GM12891 (cell line): ENCODE measurements at regions not wholly inside any gene's neighbourhood (a gene's known extent, or its start where the extent isn't known, plus 50 kb on each side); places are given as distances from the start of the nearest gene placed in this dataset.

ENCODE experiments used
- DNase-seq: peaks from one replicate; pipeline ENCODE4 v3.0.0; 2011; ENCODE audit warnings: low spot score; ENCODE audit not compliant: insufficient read length
- FAIRE-seq: peaks from 2 replicates; lab custom pipeline; 2011; peaks lifted over from hg19 to GRCh38; lab: Jason Lieb, UNC
- PAX5 ChIP-seq: IDR thresholded peaks from 2 replicates; pipeline ENCODE4 v1.6.1; 2011; ENCODE audit warnings: low read length, moderate library complexity, mild to moderate bottlenecking; ENCODE audit not compliant: insufficient read depth, severe bottlenecking
- POLR2A ChIP-seq: IDR thresholded peaks from 2 replicates; pipeline ENCODE4 v1.6.1; 2011; ENCODE audit warnings: low read depth, low read length, control low read depth
- POLR2AphosphoS5 ChIP-seq: IDR thresholded peaks from 2 replicates; pipeline ENCODE4 v1.6.1; 2011; ENCODE audit warnings: low read depth, low read length, control low read depth
- POU2F2 ChIP-seq: IDR thresholded peaks from 2 replicates; pipeline ENCODE4 v1.6.1; 2011; ENCODE audit warnings: low read depth, mild to moderate bottlenecking, control low read depth, low read length, moderate library complexity
- SPI1 ChIP-seq: IDR thresholded peaks from 2 replicates; pipeline ENCODE4 v1.6.1; 2011; ENCODE audit warnings: low read depth, low read length, control low read depth
- TAF1 ChIP-seq: IDR thresholded peaks from 2 replicates; pipeline ENCODE4 v1.6.1; 2011; ENCODE audit warnings: low read depth, low read length, control low read depth

GRCh38 chr16:6524501-6524900 is 808.1 kb upstream of the RBFOX1 start:
- FAIRE-seq, result no peak
- DNase-seq, result no peak
- TF ChIP-seq PAX5 (no peak), POU2F2 (no peak), SPI1 (no peak), POLR2A (no peak), POLR2AphosphoS5 (no peak), TAF1 (no peak)

- DNase-seq (no peak), FAIRE-seq (no peak)
- no peak for TF ChIP-seq POLR2A
- no peak for TF ChIP-seq POLR2AphosphoS5
- no peak for TF ChIP-seq POU2F2
- TF ChIP-seq PAX5, result no peak
- TF ChIP-seq TAF1, result no peak
- TF ChIP-seq SPI1, result no peak
Observed at GRCh38 chr16:6517020-6517720, 815.5 kb upstream of the RBFOX1 start.

- no peak for FAIRE-seq
- DNase-seq, result no peak
- TF ChIP-seq TAF1, result no peak
Observed at GRCh38 chr16:6512512-6512911, 820.1 kb upstream of the RBFOX1 start.

DNA sequence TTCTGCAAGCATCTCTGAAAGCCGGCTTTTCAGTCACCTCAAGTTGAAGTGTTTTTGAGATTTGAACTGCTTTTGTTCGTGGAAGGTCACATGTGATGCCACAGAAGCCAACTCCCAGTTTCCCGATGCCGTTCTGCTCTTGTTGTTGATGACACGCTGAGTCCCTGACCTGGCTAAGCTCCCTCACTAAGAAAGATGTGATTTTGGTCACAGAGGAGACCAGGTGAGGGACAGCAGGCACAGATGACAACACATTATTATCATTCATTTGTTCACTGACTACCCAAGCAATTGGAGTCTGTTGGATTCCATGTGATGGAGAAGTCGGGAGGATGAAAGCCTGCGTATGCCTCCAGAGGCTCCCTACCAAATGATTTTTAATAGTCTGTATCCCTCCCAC is 822.4 kb upstream of the RBFOX1 start:
- no peak for DNase-seq
- no peak for FAIRE-seq
- no peak for TF ChIP-seq POLR2A
- TF ChIP-seq PAX5, result no peak

DNA sequence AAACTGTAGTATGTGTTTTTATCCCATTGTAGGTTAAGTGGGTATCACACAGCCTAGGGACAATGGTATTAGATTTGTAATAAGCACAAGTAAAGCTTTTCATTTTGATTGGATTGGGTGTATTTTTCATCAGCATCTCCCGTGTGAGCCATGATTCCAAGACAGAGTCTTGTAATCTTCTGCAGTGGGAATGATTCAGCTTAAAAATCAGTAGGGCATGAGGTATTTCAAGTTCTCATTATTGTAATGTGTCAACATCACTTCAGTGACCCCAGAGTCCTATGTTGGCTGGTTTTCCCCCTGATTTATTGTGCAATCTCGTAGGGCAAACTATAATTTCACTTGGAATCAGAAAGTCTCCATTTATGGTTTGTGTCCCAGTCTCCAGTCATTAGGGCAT is 833.2 kb upstream of the RBFOX1 start:
- TF ChIP-seq TAF1, result no peak
- no peak for TF ChIP-seq POU2F2
- TF ChIP-seq PAX5, result no peak
- no peak for DNase-seq
- FAIRE-seq, result no peak

DNA sequence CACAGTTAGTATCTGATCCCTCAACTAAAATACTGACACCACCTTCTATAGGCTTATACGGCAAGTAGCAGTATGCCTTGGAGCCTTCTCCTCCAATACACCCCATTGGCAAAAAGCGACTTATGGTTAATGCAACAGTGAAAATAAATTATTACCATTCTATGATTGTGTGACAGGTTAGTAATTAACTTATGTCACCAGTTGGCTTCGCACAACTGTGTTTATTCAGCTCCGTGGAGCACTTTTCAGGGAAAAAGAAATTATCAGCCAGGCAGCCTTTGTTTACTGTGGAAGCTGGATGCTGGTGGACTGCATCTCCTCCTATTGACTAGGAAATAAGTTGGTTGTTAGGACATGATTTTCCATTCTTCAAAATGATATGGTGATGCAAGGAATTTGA is 833.8 kb upstream of the RBFOX1 start:
- FAIRE-seq (no peak), DNase-seq (no peak)
- TF ChIP-seq POU2F2, result no peak
- TF ChIP-seq TAF1, result no peak
- TF ChIP-seq POLR2A, result no peak
- TF ChIP-seq POLR2AphosphoS5, result no peak
- no peak for TF ChIP-seq SPI1
- TF ChIP-seq PAX5, result no peak

DNA sequence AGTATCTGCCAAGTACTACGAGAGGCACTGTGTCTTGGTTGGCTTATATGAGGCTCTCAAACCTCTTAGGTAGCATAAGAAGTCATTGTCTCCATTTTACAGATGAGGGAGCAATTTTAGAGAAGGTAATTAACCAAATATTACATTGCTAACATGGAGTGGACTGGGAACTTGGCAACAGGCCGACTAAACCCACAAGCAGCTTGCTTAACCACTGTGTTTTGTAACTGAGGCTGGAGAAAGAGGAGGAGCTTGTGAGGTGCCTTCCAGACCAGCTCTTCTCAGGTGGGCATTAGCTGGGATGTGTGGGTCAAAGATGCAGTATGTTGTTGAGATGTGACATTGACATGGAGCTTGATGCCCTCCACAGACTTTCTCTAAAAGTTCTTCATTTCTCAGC is 835.6 kb upstream of the RBFOX1 start:
- FAIRE-seq, result no peak
- DNase-seq, result no peak
- TF ChIP-seq POLR2A (no peak), POU2F2 (no peak), TAF1 (no peak), SPI1 (no peak), PAX5 (no peak), POLR2AphosphoS5 (no peak)

- DNase-seq (no peak), FAIRE-seq (no peak)
- TF ChIP-seq POU2F2 (no peak), PAX5 (no peak), TAF1 (no peak), SPI1 (no peak), POLR2AphosphoS5 (no peak), POLR2A (no peak)
Observed at GRCh38 chr16:6495486-6496210, 837.0 kb upstream of the RBFOX1 start.

- no peak for FAIRE-seq
- TF ChIP-seq POLR2A (no peak), POLR2AphosphoS5 (no peak), PAX5 (no peak), POU2F2 (no peak), TAF1 (no peak), SPI1 (no peak)
- DNase-seq, result no peak
Observed at GRCh38 chr16:6494716-6495115, 837.9 kb upstream of the RBFOX1 start.

DNA sequence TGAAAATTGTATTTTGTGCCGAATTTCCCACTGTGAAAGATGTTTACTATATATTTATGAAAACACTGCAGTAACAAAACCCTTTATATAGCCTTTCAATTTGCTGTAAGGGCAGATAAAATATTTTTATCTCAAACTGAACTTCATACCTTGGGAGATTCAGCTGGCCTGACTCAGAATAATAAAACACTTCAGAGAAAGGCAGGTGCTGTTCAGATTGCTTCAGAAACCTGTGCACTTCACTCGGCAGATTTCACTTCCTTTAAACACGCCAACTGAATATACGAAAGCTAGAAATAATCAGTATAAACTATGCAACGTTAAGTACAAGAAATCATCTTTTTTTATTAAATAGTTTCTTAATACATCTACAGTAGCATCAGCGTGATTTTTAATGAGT is 839.1 kb upstream of the RBFOX1 start:
- FAIRE-seq, result no peak
- no peak for TF ChIP-seq POLR2AphosphoS5
- no peak for TF ChIP-seq POU2F2
- no peak for TF ChIP-seq PAX5
- TF ChIP-seq SPI1, result no peak
- DNase-seq, result no peak

GRCh38 chr16:6492742-6493141 is 839.9 kb upstream of the RBFOX1 start:
- TF ChIP-seq POLR2AphosphoS5 (no peak), SPI1 (no peak), POLR2A (no peak), TAF1 (no peak), POU2F2 (no peak), PAX5 (no peak)
- DNase-seq (no peak), FAIRE-seq (no peak)
